ENCODE measurements at regions not wholly inside any gene's neighbourhood (a gene's known extent, or its start where the extent isn't known, plus 50 kb on each side); places are given as distances from the start of the nearest gene placed in this dataset.

GRCh38 chr15:36160351-36160750 lies 419.1 kb upstream of the CDIN1 start:
- Histone ChIP-seq H3K9me3 (ENCODE audit: control insufficient read depth, low read depth, low read length) (no peaks in the 10 kb centered on the region), H3K4me2 (ENCODE audit: insufficient read depth, insufficient read length, low read length) (no peak overlapping the region), H2BK5ac (ENCODE audit: insufficient read length, low read length) (no peak overlapping the region), H3K79me1 (ENCODE audit: insufficient read depth, low read depth, low read length, poor library complexity, severe bottlenecking) (no peaks in the 10 kb centered on the region), H2BK12ac (ENCODE audit: insufficient read length, low read depth, low read length) (no peak overlapping the region), H3K18ac (ENCODE audit: insufficient read length, low read depth, low read length) (no peak overlapping the region), H3K27me3 (ENCODE audit: insufficient read depth, low read length) (no peaks in the 10 kb centered on the region), H3K14ac (ENCODE audit: insufficient read depth, low read length) (no peak overlapping the region), H4K20me1 (ENCODE audit: control insufficient read depth, insufficient read depth, insufficient read length) (no peaks in the 10 kb centered on the region), H3T11ph (ENCODE audit: low read length) (no peak overlapping the region), H3K23ac (ENCODE audit: insufficient read length, low read depth, low read length) (no peak overlapping the region), H2BK120ac (ENCODE audit: low read depth, low read length, poor library complexity, severe bottlenecking) (no peak overlapping the region), H3K4me1 (ENCODE audit: insufficient read depth, low read length) (peaks cover 2% of the 10 kb centered on the region; the same call in 1 of the 2 replicates), H3K4ac (ENCODE audit: low read depth, low read length) (no peak overlapping the region), H3K56ac (ENCODE audit: insufficient read length, low read depth, low read length) (no peak overlapping the region), H3K27ac (ENCODE audit: insufficient read length, low read depth, low read length) (no peak overlapping the region), H2BK20ac (ENCODE audit: low read depth, low read length, poor library complexity, severe bottlenecking) (no peak overlapping the region), H2BK15ac (ENCODE audit: low read depth, low read length) (no peak overlapping the region), H2AFZ (ENCODE audit: low read length) (no peak overlapping the region), H3K9ac (ENCODE audit: extremely low read depth, insufficient read length, low read length) (no peak overlapping the region), H3K23me2 (ENCODE audit: insufficient read length, low read depth, low read length, poor library complexity, severe bottlenecking) (no peaks in the 10 kb centered on the region), H4K8ac (replicated peaks; ENCODE audit: insufficient read length, low read depth, low read length) (no peak overlapping the region), H4K91ac (ENCODE audit: insufficient read length, low read depth, low read length) (no peak overlapping the region), H4K5ac (ENCODE audit: insufficient read length, low read depth, low read length) (no peak overlapping the region), H2AK5ac (ENCODE audit: insufficient read length, low read length) (no peak overlapping the region), H3K79me2 (ENCODE audit: insufficient read depth, low read length) (no peaks in the 10 kb centered on the region)
- H3K27me3 Mint-ChIP-seq (ENCODE audit: low read depth), result no peaks in the 10 kb centered on the region
- H3K4me1 Mint-ChIP-seq, result peaks cover 8 to 11% of the 10 kb centered on the region in 2 experiments
- WGBS (ENCODE audit: extremely low coverage, insufficient read length, low lambda C conversion rate), result no CpG with 5 or more reads among the region's 1 CpG
- TF ChIP-seq CTCF (conservative IDR thresholded peaks at IDR 0.05), result no peak
- 0 out of 7 replicates have a peak, but pooled peaks cover 0 to 1% (median 0%) of the 10 kb centered on the region in 3 experiments for H3K36me3 Mint-ChIP-seq (ENCODE audit: insufficient read depth in 1 of 3, low read depth in 3 of 3)
- no peak for DNase-seq
- H3K4me3 Mint-ChIP-seq, result no peak overlapping the region
- H3K27ac Mint-ChIP-seq, result no peak overlapping the region
- peaks cover 0 to 3% of the 10 kb centered on the region in 2 experiments; a peak in 1 of 5 replicates for H3K9me3 Mint-ChIP-seq

All from H9 (cell line).